Keratinocyte (primary cell): ENCODE measurements at regions not wholly inside any gene's neighbourhood (a gene's known extent, or its start where the extent isn't known, plus 50 kb on each side); places are given as distances from the start of the nearest gene placed in this dataset.

Experiments
- EZH2 ChIP-seq: IDR thresholded peaks from one replicate; pipeline ENCODE4 v1.6.1; 2012; ENCODE audit warnings: inconsistent platforms, mild to moderate bottlenecking, low read length, moderate library complexity
- TF ChIP-seq, protein P1 (sequence below), 3 experiments: IDR thresholded peaks in 1 of 3; conservative IDR thresholded peaks in 1 of 3; optimal IDR thresholded peaks in 1 of 3; 2 replicates in 2 of 3; 3 replicates in 1 of 3; pipeline versions ENCODE3 to v1.5.1; 2011; ENCODE audit warnings: low read length in 3 of 3, mild to moderate bottlenecking in 3 of 3, moderate library complexity in 2 of 3, control low read depth in 1 of 3, inconsistent platforms in 1 of 3; ENCODE audit not compliant: insufficient read depth in 2 of 3; ENCODE audit errors: extremely low read depth in 1 of 3

DNA sequence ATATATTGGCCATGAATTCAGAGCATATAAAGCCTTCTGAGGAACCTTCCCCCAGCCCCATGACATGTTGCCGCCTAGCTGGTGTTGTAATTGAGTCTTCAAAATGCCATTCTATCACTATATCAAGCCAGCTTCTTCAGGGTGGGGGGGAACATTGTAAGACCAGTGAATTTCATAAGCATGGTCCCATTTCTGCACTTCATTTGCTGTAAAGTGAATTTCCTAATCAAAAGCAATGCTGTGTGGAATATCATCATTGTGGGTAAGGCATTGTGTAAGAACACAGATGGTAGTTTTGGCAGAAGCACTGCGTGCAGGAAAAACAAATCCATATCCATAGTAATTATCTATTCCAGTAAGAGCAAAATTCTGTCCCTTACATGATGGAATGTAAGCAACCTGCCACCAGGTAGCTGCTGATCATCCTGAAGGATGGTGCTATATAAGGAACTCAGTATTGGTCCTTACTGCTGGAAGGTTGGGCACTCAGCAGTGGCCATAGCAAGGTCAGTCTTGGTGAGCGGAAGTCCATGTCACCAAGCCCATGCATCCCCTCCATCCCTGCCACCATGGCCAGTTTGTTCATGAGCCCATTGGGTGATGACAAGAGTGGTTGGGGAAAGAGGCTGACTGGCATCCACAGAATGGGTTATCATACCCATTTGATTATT is 159.4 kb downstream of the COPS8 start:
- TF ChIP-seq, protein P1, sequence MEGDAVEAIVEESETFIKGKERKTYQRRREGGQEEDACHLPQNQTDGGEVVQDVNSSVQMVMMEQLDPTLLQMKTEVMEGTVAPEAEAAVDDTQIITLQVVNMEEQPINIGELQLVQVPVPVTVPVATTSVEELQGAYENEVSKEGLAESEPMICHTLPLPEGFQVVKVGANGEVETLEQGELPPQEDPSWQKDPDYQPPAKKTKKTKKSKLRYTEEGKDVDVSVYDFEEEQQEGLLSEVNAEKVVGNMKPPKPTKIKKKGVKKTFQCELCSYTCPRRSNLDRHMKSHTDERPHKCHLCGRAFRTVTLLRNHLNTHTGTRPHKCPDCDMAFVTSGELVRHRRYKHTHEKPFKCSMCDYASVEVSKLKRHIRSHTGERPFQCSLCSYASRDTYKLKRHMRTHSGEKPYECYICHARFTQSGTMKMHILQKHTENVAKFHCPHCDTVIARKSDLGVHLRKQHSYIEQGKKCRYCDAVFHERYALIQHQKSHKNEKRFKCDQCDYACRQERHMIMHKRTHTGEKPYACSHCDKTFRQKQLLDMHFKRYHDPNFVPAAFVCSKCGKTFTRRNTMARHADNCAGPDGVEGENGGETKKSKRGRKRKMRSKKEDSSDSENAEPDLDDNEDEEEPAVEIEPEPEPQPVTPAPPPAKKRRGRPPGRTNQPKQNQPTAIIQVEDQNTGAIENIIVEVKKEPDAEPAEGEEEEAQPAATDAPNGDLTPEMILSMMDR (optimal IDR thresholded peaks at IDR 0.05 in 1 of 3, IDR thresholded peaks at IDR 0.05 in 1 of 3, conservative IDR thresholded peaks at IDR 0.05 in 1 of 3; ENCODE audit: extremely low read depth in 1 of 3, insufficient read depth in 2 of 3, low read length in 3 of 3) = no peak
- no peak for TF ChIP-seq EZH2
